ENCODE measurements at regions not wholly inside any gene's neighbourhood (a gene's known extent, or its start where the extent isn't known, plus 50 kb on each side); places are given as distances from the start of the nearest gene placed in this dataset.

DNA sequence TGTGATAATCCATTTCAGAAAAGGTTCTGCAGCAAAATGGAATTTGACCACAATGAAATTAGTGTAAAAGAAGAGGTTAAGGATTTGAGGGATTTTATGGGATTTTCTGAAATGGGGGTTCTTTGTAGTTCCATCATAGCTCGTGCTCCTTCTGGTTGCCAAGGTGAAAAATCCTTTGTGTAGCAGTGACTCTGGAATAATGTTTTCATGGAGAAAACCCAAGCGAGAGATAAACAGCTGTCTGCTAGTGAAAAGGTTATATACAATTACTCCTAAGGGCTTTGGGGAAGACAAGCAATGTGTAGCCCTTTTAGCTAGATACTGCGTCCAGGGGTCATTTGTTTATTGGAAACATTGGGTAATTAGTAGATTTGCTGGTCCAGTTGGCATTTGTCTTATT is 453.2 kb upstream of the DEPDC1 start:
- TF ChIP-seq GATA2 (IDR thresholded peaks at IDR 0.05; ENCODE audit: low read depth, low read length) (no peak), GATA3 (IDR thresholded peaks at IDR 0.05; ENCODE audit: low read depth, low read length) (no peak)
